Psoas muscle (tissue), 7 donors: ENCODE measurements at regions not wholly inside any gene's neighbourhood (a gene's known extent, or its start where the extent isn't known, plus 50 kb on each side); places are given as distances from the start of the nearest gene placed in this dataset.
"Not testable (repeated sequence)": the region's sequence is repeated elsewhere in the genome, so short reads cannot be mapped to it uniquely, and the experiment has no call there.

Experiments
- ATAC-seq, 4 donors: fragments of 200-7000 bp; cut with Tn5 transposase; one replicate each; pipeline ENCODE4 v1.9.1; 2020; ENCODE audit warnings: moderate library complexity in 3 of 4, mild to moderate bottlenecking in 2 of 4
- DNase-seq, 2 donors: peaks; one replicate each; pipeline ENCODE4 v3.0.0-alpha.2; 2020
- H3K27ac ChIP-seq: fragments of 200-600 bp; one replicate; pipeline ENCODE4 v1.8.0; 2022
- H3K27me3 ChIP-seq, 3 donors: fragments of 200-600 bp in 1 of 3; one replicate each; pipeline versions ENCODE4 v1.6.1 to v1.8.0; 2013 to 2022; ENCODE audit warnings: low read length in 2 of 3, mild to moderate bottlenecking in 2 of 3, moderate library complexity in 1 of 3; ENCODE audit not compliant: insufficient read depth in 3 of 3
- H3K36me3 ChIP-seq, 2 donors: fragments of 200-600 bp in 1 of 2; one replicate each; pipeline versions ENCODE4 v1.6.1 to v1.8.0; 2013 to 2022; ENCODE audit warnings: low read depth in 1 of 2, mild to moderate bottlenecking in 1 of 2, moderate library complexity in 1 of 2; ENCODE audit not compliant: insufficient read depth in 1 of 2
- H3K4me1 ChIP-seq: fragments of 200-600 bp; one replicate; pipeline ENCODE4 v1.8.0; 2022
- H3K4me3 ChIP-seq: fragments of 200-600 bp; one replicate; pipeline ENCODE4 v1.8.0; 2022; ENCODE audit warnings: mild to moderate bottlenecking
- H3K9me3 ChIP-seq: fragments of 200-600 bp; one replicate; pipeline ENCODE4 v1.8.0; 2022
- CTCF ChIP-seq: fragments of 200-600 bp; IDR thresholded peaks from one replicate; pipeline ENCODE4 v1.8.0; 2022; ENCODE audit warnings: antibody characterized with exemption
- WGBS, 3 donors: extraction: QIAGEN DNeasy Blood & Tissue Kit; methylation state at CpG; one replicate each; pipeline versions ENCODE4 v1.1.6 to v1.1.7; 2013; 5-methylcytosine and 5-hydroxymethylcytosine counted together
- intact Hi-C, 2 donors: fragments of 100-400 bp; cut with DNase I; formaldehyde crosslinking; loops; one replicate each; pipeline versions ENCODE4 v1.11.0 to v1.14.2; 2022
- donor health status: healthy with polysubstance abuse.
- donor health status: DM: no; HTN: no; CAD: no; lungs with moderate emphysema.
- donor health status: Bipolar disorder and iron deficiency.
- donor health status: healthy.
- donor health status: DM: yes; HTN: yes; CAD: no.
- donor health status: DM: no; HTN: no; CAD: no.
- donor health status: DM: yes; HTN: yes; CAD: no.

GRCh38 chr18:78822949-78823285, 156.7 kb upstream of the SALL3 start:
- no peak overlapping the region for H3K4me3 ChIP-seq
- no peak overlapping the region for H3K27ac ChIP-seq
- ATAC-seq (no peak), DNase-seq (no peak)
- peaks cover 0 to 29% (median 3%) of the 10 kb centered on the region in 3 donors for H3K27me3 ChIP-seq
- intact Hi-C loops, result loop anchor here in 1 of 2 donors (10.0 kb wide), 1 partner anchor 58 kb away; no protein-coding TSS in a partner anchor
- no peak for TF ChIP-seq CTCF
- H3K36me3 ChIP-seq, result no peaks in the 10 kb centered on the region
- H3K9me3 ChIP-seq, result no peaks in the 10 kb centered on the region
- 83 to 85% (median 83%) methylated on average over 15 of the region's 15 CpGs for WGBS, 3 donors
- no peaks in the 10 kb centered on the region for H3K4me1 ChIP-seq

GRCh38 chr18:78825168-78825567, 154.4 kb upstream of the SALL3 start:
- 55 to 66% (median 66%) methylated on average over 6 of the region's 6 CpGs for WGBS, 3 donors
- DNase-seq (no peak), ATAC-seq (no peak)
- intact Hi-C loops, result loop anchor here in 1 of 2 donors (10.0 kb wide), 1 partner anchor 60 kb away; no protein-coding TSS in a partner anchor
- TF ChIP-seq CTCF, result no peak
- no peak overlapping the region for H3K27ac ChIP-seq
- no peaks in the 10 kb centered on the region for H3K4me1 ChIP-seq
- peaks cover 0 to 22% (median 0%) of the 10 kb centered on the region in 3 donors for H3K27me3 ChIP-seq
- H3K36me3 ChIP-seq, result no peaks in the 10 kb centered on the region
- H3K9me3 ChIP-seq, result no peaks in the 10 kb centered on the region
- H3K4me3 ChIP-seq, result no peak overlapping the region

GRCh38 chr18:78826631-78827030, 153.0 kb upstream of the SALL3 start:
- H3K36me3 ChIP-seq, result no peaks in the 10 kb centered on the region
- intact Hi-C loops, result loop anchor here in 1 of 2 donors (10.0 kb wide), 1 partner anchor 62 kb away; no protein-coding TSS in a partner anchor
- no peaks in the 10 kb centered on the region for H3K9me3 ChIP-seq
- no peak for DNase-seq
- no peak for TF ChIP-seq CTCF
- peaks cover 0 to 17% (median 0%) of the 10 kb centered on the region in 3 donors for H3K27me3 ChIP-seq
- H3K27ac ChIP-seq, result no peak overlapping the region
- H3K4me1 ChIP-seq, result no peaks in the 10 kb centered on the region
- no peak overlapping the region for H3K4me3 ChIP-seq
- WGBS, 3 donors, result 48 to 64% (median 59%) methylated on average over 4 of the region's 4 CpGs
- no peak for ATAC-seq

- Histone ChIP-seq H3K4me1 (no peaks in the 10 kb centered on the region), H3K27ac (no peak overlapping the region), H3K36me3 (no peaks in the 10 kb centered on the region), H3K9me3 (no peaks in the 10 kb centered on the region), H3K27me3 (peaks cover 0 to 16% (median 0%) of the 10 kb centered on the region in 3 donors), H3K4me3 (no peak overlapping the region)
- ATAC-seq, result no peak
- intact Hi-C loops, result loop anchor here in 1 of 2 donors (10.0 kb wide), 1 partner anchor 62 kb away; no protein-coding TSS in a partner anchor
- no peak for DNase-seq
- WGBS, 3 donors, result 85 to 92% (median 88%) methylated on average over 10 of the region's 10 CpGs
- no peak for TF ChIP-seq CTCF
Measured at GRCh38 chr18:78827141-78827540, 152.5 kb upstream of the SALL3 start.

- Histone ChIP-seq H3K9me3 (no peaks in the 10 kb centered on the region), H3K27me3 (peaks cover 0 to 16% (median 0%) of the 10 kb centered on the region in 3 donors), H3K27ac (no peak overlapping the region), H3K4me3 (no peak overlapping the region), H3K4me1 (no peaks in the 10 kb centered on the region), H3K36me3 (no peaks in the 10 kb centered on the region)
- no peak for TF ChIP-seq CTCF
- DNase-seq (no peak), ATAC-seq (no peak)
- 65 to 74% (median 69%) methylated on average over 3 of the region's 3 CpGs for WGBS, 3 donors
- intact Hi-C loops, result loop anchor here in 1 of 2 donors (10.0 kb wide), 1 partner anchor 63 kb away; no protein-coding TSS in a partner anchor
Measured at GRCh38 chr18:78828131-78828530, 151.5 kb upstream of the SALL3 start.

GRCh38 chr18:78829026-78829425, 150.6 kb upstream of the SALL3 start:
- intact Hi-C loops, result loop anchor here in 1 of 2 donors (10.0 kb wide), 1 partner anchor 64 kb away; no protein-coding TSS in a partner anchor
- H3K4me3 ChIP-seq, H3K9me3 ChIP-seq, H3K27ac ChIP-seq, H3K36me3 ChIP-seq, DNase-seq, H3K4me1 ChIP-seq, H3K27me3 ChIP-seq, ATAC-seq: not testable (repeated sequence)
- WGBS, 3 donors, result 65 to 74% (median 65%) methylated on average over 16 of the region's 16 CpGs
